Uterus (tissue), 3 donors: ENCODE measurements at regions not wholly inside any gene's neighbourhood (a gene's known extent, or its start where the extent isn't known, plus 50 kb on each side); places are given as distances from the start of the nearest gene placed in this dataset.

ENCODE experiments used
- DNase-seq, 2 donors: peaks; one replicate each; pipeline ENCODE4 v3.0.0-alpha.2; 2019 to 2020
- H3K27ac ChIP-seq, 2 donors: fragments of 200-600 bp; sonication (generic); 1 replicate in 1 of 2; 2 replicates in 1 of 2; pipeline ENCODE4 v1.5.1; 2016 to 2018
- H3K27me3 ChIP-seq, 2 donors: fragments of 200-600 bp; sonication (generic); one replicate each; pipeline ENCODE4 v1.5.1; 2018 to 2019; ENCODE audit warnings: control low read depth in 1 of 2
- H3K36me3 ChIP-seq, 2 donors: fragments of 200-600 bp; sonication (generic); one replicate each; pipeline ENCODE4 v1.5.1; 2019; ENCODE audit warnings: control low read depth in 1 of 2
- H3K4me1 ChIP-seq, 2 donors: fragments of 200-600 bp; sonication (generic); one replicate each; pipeline ENCODE4 v1.5.1; 2018 to 2019; ENCODE audit warnings: control low read depth in 1 of 2
- H3K4me3 ChIP-seq, 2 donors: fragments of 200-600 bp; sonication (generic); 1 replicate in 1 of 2; 2 replicates in 1 of 2; pipeline ENCODE4 v1.5.1; 2018 to 2019; ENCODE audit warnings: mild to moderate bottlenecking in 1 of 2
- H3K9me3 ChIP-seq, 2 donors: fragments of 200-600 bp; sonication (generic); one replicate each; pipeline ENCODE4 v1.5.1; 2019; ENCODE audit warnings: control low read depth in 1 of 2
- POLR2A ChIP-seq, 2 donors: fragments of 450-650 bp; IDR thresholded peaks; one replicate each; pipeline ENCODE4 v1.6.1; 2016; ENCODE audit warnings: antibody characterized with exemption in 2 of 2, mild to moderate bottlenecking in 1 of 2, moderate library complexity in 1 of 2
- intact Hi-C: fragments of 100-400 bp; cut with DNase I; formaldehyde crosslinking; loops from one replicate; pipeline ENCODE4 v1.15.1; 2023; ENCODE audit warnings: low total_unique reads
- TF ChIP-seq, protein P1 (sequence below), 4 experiments: fragments of 200-600 bp in 2 of 4; fragments of 450-650 bp in 2 of 4; sonication (generic) in 2 of 4; IDR thresholded peaks; one replicate each; pipeline ENCODE4 v1.5.1; 2016 to 2019; ENCODE audit warnings: antibody characterized with exemption in 4 of 4, mild to moderate bottlenecking in 2 of 4, moderate library complexity in 1 of 4
- donor health status: DM: yes; HTN: yes; CAD: no.

DNA sequence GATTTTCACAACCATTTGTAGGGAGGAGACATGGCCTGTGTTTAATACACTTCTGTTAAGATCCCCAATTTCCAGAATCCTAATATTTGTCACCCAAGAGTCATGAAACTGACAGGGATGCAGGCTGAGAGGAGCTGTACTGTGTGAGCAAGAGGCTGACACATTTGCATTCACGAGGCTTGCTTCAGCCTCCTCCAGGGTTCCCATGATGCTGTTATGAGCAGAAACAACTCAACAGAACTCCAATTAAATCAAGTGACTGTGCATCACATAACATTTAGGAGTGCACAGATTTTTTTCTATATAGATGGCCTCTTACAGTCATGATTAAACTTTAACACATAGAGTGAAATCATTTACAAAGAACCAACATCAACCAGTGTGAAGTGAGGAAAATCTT lies 292.3 kb upstream of the STT3B start:
- DNase-seq: no peak
- Histone ChIP-seq H3K4me3 (no peak overlapping the region), H3K27me3 (no peaks in the 10 kb centered on the region), H3K9me3 (no peaks in the 10 kb centered on the region), H3K36me3 (no peaks in the 10 kb centered on the region), H3K4me1 (no peaks in the 10 kb centered on the region), H3K27ac (no peak overlapping the region)
- TF ChIP-seq, protein P1, sequence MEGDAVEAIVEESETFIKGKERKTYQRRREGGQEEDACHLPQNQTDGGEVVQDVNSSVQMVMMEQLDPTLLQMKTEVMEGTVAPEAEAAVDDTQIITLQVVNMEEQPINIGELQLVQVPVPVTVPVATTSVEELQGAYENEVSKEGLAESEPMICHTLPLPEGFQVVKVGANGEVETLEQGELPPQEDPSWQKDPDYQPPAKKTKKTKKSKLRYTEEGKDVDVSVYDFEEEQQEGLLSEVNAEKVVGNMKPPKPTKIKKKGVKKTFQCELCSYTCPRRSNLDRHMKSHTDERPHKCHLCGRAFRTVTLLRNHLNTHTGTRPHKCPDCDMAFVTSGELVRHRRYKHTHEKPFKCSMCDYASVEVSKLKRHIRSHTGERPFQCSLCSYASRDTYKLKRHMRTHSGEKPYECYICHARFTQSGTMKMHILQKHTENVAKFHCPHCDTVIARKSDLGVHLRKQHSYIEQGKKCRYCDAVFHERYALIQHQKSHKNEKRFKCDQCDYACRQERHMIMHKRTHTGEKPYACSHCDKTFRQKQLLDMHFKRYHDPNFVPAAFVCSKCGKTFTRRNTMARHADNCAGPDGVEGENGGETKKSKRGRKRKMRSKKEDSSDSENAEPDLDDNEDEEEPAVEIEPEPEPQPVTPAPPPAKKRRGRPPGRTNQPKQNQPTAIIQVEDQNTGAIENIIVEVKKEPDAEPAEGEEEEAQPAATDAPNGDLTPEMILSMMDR (IDR thresholded peaks at IDR 0.05): no peak
- no peak for TF ChIP-seq POLR2A (IDR thresholded peaks at IDR 0.05)
- intact Hi-C loops: no loop called here

DNA sequence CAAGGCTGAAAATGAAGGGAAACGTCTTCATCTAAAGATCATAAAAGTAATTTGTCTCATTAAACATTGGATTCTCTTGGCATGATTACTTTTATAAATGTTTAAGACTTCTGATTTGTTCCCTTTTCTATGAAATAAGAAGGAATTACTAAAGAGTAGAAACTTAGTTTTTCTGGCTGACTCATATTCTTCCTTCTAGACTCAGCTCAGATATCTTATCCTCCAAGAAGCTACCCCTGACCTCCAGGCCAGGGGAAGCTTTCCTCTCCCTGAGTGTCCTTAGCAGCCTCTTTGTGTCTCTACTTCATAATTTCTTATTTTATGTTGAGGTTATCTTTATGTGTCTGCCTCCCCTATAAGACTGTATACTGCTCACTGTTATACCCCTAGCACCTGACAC lies 291.9 kb upstream of the STT3B start:
- intact Hi-C loops: no loop called here

GRCh38 chr3:31241533-31241932 lies 291.2 kb upstream of the STT3B start:
- Histone ChIP-seq H3K4me1 (no peaks in the 10 kb centered on the region), H3K36me3 (no peaks in the 10 kb centered on the region), H3K27me3 (no peaks in the 10 kb centered on the region), H3K9me3 (no peaks in the 10 kb centered on the region), H3K27ac (no peak overlapping the region), H3K4me3 (no peak overlapping the region)
- no peak for DNase-seq
- no peak for TF ChIP-seq POLR2A (IDR thresholded peaks at IDR 0.05)
- TF ChIP-seq, protein P1 (IDR thresholded peaks at IDR 0.05): no peak
- intact Hi-C loops: no loop called here

More for the DNA sequence above, 291.9 kb upstream of the STT3B start:
- H3K27ac ChIP-seq: no peak overlapping the region
- no peaks in the 10 kb centered on the region for H3K27me3 ChIP-seq
- H3K9me3 ChIP-seq: no peaks in the 10 kb centered on the region
- H3K4me1 ChIP-seq: no peaks in the 10 kb centered on the region
- no peaks in the 10 kb centered on the region for H3K36me3 ChIP-seq
- no peak overlapping the region for H3K4me3 ChIP-seq
- TF ChIP-seq, protein P1 (IDR thresholded peaks at IDR 0.05): no peak
- no peak for TF ChIP-seq POLR2A (IDR thresholded peaks at IDR 0.05)
- DNase-seq: no peak

DNA sequence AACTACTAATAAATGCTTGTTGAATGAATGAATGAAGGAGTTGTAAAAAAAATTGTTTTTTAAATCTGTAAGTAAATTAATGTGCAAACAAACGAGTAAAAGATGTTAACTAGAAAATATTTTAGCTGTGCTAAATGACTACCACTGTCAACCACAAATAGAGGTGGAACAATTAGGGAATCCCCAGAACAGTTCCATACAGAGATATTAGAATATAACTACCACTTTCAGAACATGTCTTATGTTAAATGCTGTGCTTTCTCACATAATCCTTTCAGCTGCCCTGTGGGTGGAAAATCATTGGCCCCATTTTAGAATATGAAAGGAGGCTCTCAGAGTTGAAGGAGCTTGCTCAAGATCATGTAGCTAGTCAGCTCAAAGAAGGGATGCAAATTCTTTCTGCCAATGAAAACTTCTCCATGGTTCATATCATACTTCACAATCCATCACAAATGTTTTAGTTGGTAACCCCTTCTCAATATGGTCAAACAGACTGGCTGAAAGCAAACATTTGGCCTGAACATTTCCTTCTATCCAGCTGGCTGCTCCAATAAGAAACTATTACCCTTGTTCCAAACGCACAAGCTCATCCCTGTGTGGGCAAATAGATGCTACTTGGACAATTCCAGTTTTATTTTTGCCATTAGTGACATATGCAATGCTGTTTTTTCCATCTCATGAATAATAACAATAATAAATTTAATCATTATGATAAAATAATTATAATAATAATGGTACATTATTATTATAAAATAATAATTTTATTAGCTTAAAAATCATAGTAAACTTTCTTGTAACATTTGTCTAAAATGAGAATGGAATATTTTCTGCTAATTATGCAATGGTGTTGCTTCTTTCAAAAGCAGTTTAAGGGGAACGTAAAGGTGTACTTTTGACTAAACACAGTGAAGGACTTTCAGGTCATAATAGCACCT lies 290.4 kb upstream of the STT3B start:
- Histone ChIP-seq H3K9me3 (no peaks in the 10 kb centered on the region), H3K4me1 (no peaks in the 10 kb centered on the region), H3K4me3 (no peak overlapping the region), H3K27ac (no peak overlapping the region), H3K27me3 (no peaks in the 10 kb centered on the region), H3K36me3 (no peaks in the 10 kb centered on the region)
- TF ChIP-seq, protein P1 (IDR thresholded peaks at IDR 0.05): no peak
- TF ChIP-seq POLR2A (IDR thresholded peaks at IDR 0.05): no peak
- no peak for DNase-seq
- intact Hi-C loops: no loop called here
